ENCODE measurements at regions not wholly inside any gene's neighbourhood (a gene's known extent, or its start where the extent isn't known, plus 50 kb on each side); places are given as distances from the start of the nearest gene placed in this dataset.

- H3K79me2 ChIP-seq (ENCODE audit: insufficient read depth, low read length): no peaks in the 10 kb centered on the region
- Mint-ChIP-seq H3K27me3 (ENCODE audit: low read depth) (no peaks in the 10 kb centered on the region), H3K36me3 (ENCODE audit: insufficient read depth in 1 of 3, low read depth in 3 of 3) (peaks cover 0 to 2% (median under 1%) of the 10 kb centered on the region in 3 experiments; a peak in 2 of 7 replicates), H3K9me3 (peaks cover 1 to 2% of the 10 kb centered on the region in 2 experiments), H3K4me3 (no peak overlapping the region), H3K27ac (no peak overlapping the region), H3K4me1 (peaks cover 8 to 10% of the 10 kb centered on the region in 2 experiments)
- H3K23ac ChIP-seq (ENCODE audit: insufficient read length, low read depth, low read length): no peak overlapping the region
- no peaks in the 10 kb centered on the region for H3K79me1 ChIP-seq (ENCODE audit: insufficient read depth, low read depth, low read length, poor library complexity, severe bottlenecking)
- H3K27me3 ChIP-seq (ENCODE audit: insufficient read depth, low read length): no peaks in the 10 kb centered on the region
- H3K9ac ChIP-seq (ENCODE audit: extremely low read depth, insufficient read length, low read length): no peak overlapping the region
- no CpG with 5 or more reads among the region's 2 CpGs for WGBS (ENCODE audit: extremely low coverage, insufficient read length, low lambda C conversion rate)
- no peak overlapping the region for H3K18ac ChIP-seq (ENCODE audit: insufficient read length, low read depth, low read length)
- no peak for DNase-seq
- no peak overlapping the region for H2BK20ac ChIP-seq (ENCODE audit: low read depth, low read length, poor library complexity, severe bottlenecking)
- H2AK5ac ChIP-seq (ENCODE audit: insufficient read length, low read length): no peak overlapping the region
- H2BK15ac ChIP-seq (ENCODE audit: low read depth, low read length): no peak overlapping the region
- no peak overlapping the region for H4K5ac ChIP-seq (ENCODE audit: insufficient read length, low read depth, low read length)
- H2BK12ac ChIP-seq (ENCODE audit: insufficient read length, low read depth, low read length): no peak overlapping the region
- no peak overlapping the region for H2AFZ ChIP-seq (ENCODE audit: low read length)
- H3K27ac ChIP-seq (ENCODE audit: insufficient read length, low read depth, low read length): no peak overlapping the region
- no peaks in the 10 kb centered on the region for H3K23me2 ChIP-seq (ENCODE audit: insufficient read length, low read depth, low read length, poor library complexity, severe bottlenecking)
- no peak overlapping the region for H3K14ac ChIP-seq (ENCODE audit: insufficient read depth, low read length)
- TF ChIP-seq CTCF (conservative IDR thresholded peaks at IDR 0.05): no peak
- H3K4me1 ChIP-seq (ENCODE audit: insufficient read depth, low read length): no peaks in the 10 kb centered on the region
- no peak overlapping the region for H4K91ac ChIP-seq (ENCODE audit: insufficient read length, low read depth, low read length)
- no peaks in the 10 kb centered on the region for H4K20me1 ChIP-seq (ENCODE audit: control insufficient read depth, insufficient read depth, insufficient read length)
- no peak overlapping the region for H3K4me2 ChIP-seq (ENCODE audit: insufficient read depth, insufficient read length, low read length)
- no peak overlapping the region for H3K56ac ChIP-seq (ENCODE audit: insufficient read length, low read depth, low read length)
- H2BK5ac ChIP-seq (ENCODE audit: insufficient read length, low read length): no peak overlapping the region
- H2BK120ac ChIP-seq (ENCODE audit: low read depth, low read length, poor library complexity, severe bottlenecking): no peak overlapping the region
- no peak overlapping the region for H3T11ph ChIP-seq (ENCODE audit: low read length)
- H3K4ac ChIP-seq (ENCODE audit: low read depth, low read length): no peak overlapping the region
- H3K9me3 ChIP-seq (ENCODE audit: control insufficient read depth, low read depth, low read length): no peaks in the 10 kb centered on the region
- H4K8ac ChIP-seq (replicated peaks; ENCODE audit: insufficient read length, low read depth, low read length): no peak overlapping the region
Observed at GRCh38 chr3:105197863-105198262, 168.8 kb upstream of the ALCAM start.
